Astrocyte of the cerebellum (primary cell): ENCODE measurements at regions not wholly inside any gene's neighbourhood (a gene's known extent, or its start where the extent isn't known, plus 50 kb on each side); places are given as distances from the start of the nearest gene placed in this dataset.

ENCODE experiments used
- DNase-seq: peaks from one replicate; pipeline ENCODE4 v3.0.0-alpha.2; 2011; ENCODE audit warnings: low read depth
- H3K4me3 ChIP-seq: 2 replicates; pipeline ENCODE4 v1.5.1; 2011; ENCODE audit warnings: mild to moderate bottlenecking, low read depth, low read length, moderate library complexity
- CTCF ChIP-seq: IDR thresholded peaks from 2 replicates; pipeline ENCODE4 v1.5.1; 2012; ENCODE audit warnings: low read length, low read depth, moderate library complexity, mild to moderate bottlenecking; ENCODE audit errors: missing control alignments
- in situ Hi-C: cut with HindIII; loops from 2 replicates; pipeline ENCODE4 v1.10.0; 2017; ENCODE audit warnings: low sequenced_read_pairs

GRCh38 chr10:109277456-109277855 is 645.9 kb downstream of the XPNPEP1 start:
- in situ Hi-C loops = no loop called here
- no peak overlapping the region for H3K4me3 ChIP-seq
- no peak for DNase-seq
- no peak for TF ChIP-seq CTCF

DNA sequence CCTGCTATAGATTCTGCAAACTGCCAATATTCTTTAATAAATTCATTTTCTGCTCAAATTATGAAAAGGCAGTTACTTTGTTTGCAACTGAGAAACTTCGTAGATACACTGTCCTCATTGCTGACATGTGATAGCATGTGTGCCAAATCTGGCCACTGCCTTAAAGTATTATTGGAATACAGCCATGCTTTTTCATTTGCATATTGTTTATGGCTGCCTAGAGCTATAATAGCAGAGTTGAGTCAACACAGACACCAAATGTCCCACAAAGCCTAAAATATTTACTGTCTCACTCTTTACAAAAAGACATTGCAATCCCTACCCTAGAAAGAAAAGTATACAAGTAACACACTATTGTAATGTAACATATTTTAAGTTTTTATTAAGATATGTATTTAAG is 647.4 kb downstream of the XPNPEP1 start:
- no peak overlapping the region for H3K4me3 ChIP-seq
- in situ Hi-C loops = no loop called here
- no peak for DNase-seq
- no peak for TF ChIP-seq CTCF

- DNase-seq = no peak
- no peak overlapping the region for H3K4me3 ChIP-seq
- no peak for TF ChIP-seq CTCF
- in situ Hi-C loops = no loop called here
These were observed 648.6 kb downstream of the XPNPEP1 start for GRCh38 chr10:109274681-109275080.

- in situ Hi-C loops = no loop called here
- no peak for DNase-seq
- H3K4me3 ChIP-seq = no peak overlapping the region
- no peak for TF ChIP-seq CTCF
These were observed 653.1 kb downstream of the XPNPEP1 start for GRCh38 chr10:109270173-109270572.

DNA sequence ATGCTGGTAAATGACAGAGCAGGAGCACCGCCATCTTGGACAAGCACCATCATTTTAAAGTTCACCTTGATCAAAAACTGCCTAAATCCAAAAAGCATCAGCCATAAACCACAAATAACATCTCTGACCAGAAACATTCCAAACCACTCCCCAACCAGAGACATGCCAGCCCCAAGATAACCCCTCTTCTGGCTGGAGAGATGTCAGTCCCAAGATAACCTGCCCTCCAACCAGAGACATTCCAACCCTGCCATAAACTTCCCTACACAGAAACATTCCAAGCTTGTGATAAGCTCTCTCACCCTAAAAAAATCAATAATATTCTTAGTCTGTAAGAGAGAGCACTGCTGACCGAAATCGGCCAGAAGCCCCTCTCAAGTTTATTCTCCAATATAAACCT is 659.3 kb downstream of the XPNPEP1 start:
- no peak for DNase-seq
- no peak for TF ChIP-seq CTCF
- in situ Hi-C loops = no loop called here
- H3K4me3 ChIP-seq = no peak overlapping the region

DNA sequence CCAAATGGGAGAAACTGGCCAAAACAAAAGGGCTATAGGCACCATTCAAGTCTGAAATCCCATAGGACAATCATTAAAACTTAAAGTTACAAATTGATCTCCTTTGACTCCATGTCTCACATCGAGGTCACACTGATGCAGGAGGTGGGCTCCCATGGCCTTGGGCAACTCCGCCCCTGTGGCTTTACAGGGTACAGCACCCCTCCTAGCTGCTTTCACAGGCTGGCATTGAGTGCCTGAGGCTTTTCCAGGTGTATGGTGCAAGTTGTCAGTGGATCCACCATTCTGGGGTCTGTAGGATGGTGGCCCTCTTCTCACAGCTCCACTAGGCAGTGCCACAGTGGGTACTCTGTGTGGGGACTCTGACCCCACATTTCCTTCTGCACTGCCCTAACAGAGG is 662.1 kb downstream of the XPNPEP1 start:
- in situ Hi-C loops = no loop called here
- no peak overlapping the region for H3K4me3 ChIP-seq
- DNase-seq = no peak
- no peak for TF ChIP-seq CTCF

GRCh38 chr10:109259293-109259692 is 664.0 kb downstream of the XPNPEP1 start:
- H3K4me3 ChIP-seq = no peak overlapping the region
- in situ Hi-C loops = no loop called here
- no peak for TF ChIP-seq CTCF
- no peak for DNase-seq
